BE2C (cell line): ENCODE measurements at regions not wholly inside any gene's neighbourhood (a gene's known extent, or its start where the extent isn't known, plus 50 kb on each side); places are given as distances from the start of the nearest gene placed in this dataset.

Experiments used
- DNase-seq: peaks from one replicate; pipeline ENCODE4 v3.0.0-alpha.2; 2020
- H3K27me3 ChIP-seq: fragments of 250-450 bp; sonication (Bioruptor Pico); 2 replicates; pipeline ENCODE4 v1.5.1; 2020; ENCODE audit warnings: mild to moderate bottlenecking
- H3K36me3 ChIP-seq: fragments of 250-450 bp; sonication (Bioruptor Pico); 2 replicates; pipeline ENCODE4 v1.5.1; 2020; ENCODE audit warnings: mild to moderate bottlenecking
- H3K4me1 ChIP-seq: fragments of 250-450 bp; sonication (Bioruptor Pico); 2 replicates; pipeline ENCODE4 v1.5.1; 2020
- H3K4me3 ChIP-seq: 2 replicates; pipeline ENCODE4 v1.5.1; 2011; ENCODE audit warnings: low read depth, low read length
- H3K9me3 ChIP-seq: fragments of 250-450 bp; sonication (Bioruptor Pico); 2 replicates; pipeline ENCODE4 v1.5.1; 2020
- CTCF ChIP-seq: IDR thresholded peaks from 2 replicates; pipeline ENCODE4 v1.5.1; 2012; ENCODE audit warnings: mild to moderate bottlenecking, low read depth, low read length

DNA sequence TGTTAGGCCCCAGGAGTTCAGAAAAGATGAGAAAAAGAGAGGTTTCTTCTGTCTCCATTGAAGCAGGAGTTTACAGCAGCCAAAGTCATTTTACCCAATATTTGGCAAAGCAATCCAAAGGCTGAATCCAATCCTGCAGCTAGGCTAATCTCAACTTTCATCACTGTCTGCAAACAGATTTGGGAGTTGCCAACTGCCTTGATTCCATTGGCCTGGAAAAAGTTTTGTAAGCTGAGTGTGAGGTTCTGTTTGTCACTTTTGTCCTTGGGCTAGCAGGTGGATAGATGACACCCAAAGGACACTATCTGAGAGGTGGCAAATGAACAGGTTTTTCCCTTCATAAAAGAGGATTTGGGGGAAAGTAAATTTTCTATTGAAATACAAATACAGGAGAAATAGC, 56.6 kb upstream of the SETBP1 start:
- Histone ChIP-seq H3K9me3 (no peaks in the 10 kb centered on the region), H3K27me3 (no peaks in the 10 kb centered on the region), H3K4me1 (no peaks in the 10 kb centered on the region), H3K4me3 (no peak overlapping the region), H3K36me3 (no peaks in the 10 kb centered on the region)
- TF ChIP-seq CTCF: no peak
- DNase-seq: no peak

GRCh38 chr18:44625386-44625785, 55.3 kb upstream of the SETBP1 start:
- no peak for DNase-seq
- Histone ChIP-seq H3K27me3 (no peaks in the 10 kb centered on the region), H3K9me3 (no peaks in the 10 kb centered on the region), H3K36me3 (no peaks in the 10 kb centered on the region), H3K4me3 (no peak overlapping the region), H3K4me1 (no peaks in the 10 kb centered on the region)
- TF ChIP-seq CTCF: no peak

DNA sequence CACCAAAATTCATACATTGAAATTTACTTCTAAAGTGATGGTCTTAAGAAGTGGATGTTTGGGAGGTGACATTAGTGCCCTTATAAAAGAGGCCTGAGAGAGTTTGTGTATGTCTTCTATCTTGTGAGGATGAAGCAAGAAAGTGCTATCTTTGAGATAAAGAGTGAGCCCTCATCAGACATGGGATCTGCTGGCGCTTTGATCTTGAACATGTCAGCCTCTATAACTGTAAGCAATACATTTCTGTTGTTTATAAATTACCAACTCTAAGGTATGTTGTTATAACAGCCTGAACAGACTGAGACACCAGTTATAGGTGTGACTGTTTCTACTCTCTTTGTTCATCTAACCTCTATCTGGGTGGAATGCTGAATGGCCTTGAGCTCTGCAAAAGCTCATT, 54.5 kb upstream of the SETBP1 start:
- no peak for DNase-seq
- TF ChIP-seq CTCF: no peak
- Histone ChIP-seq H3K4me1 (no peaks in the 10 kb centered on the region), H3K9me3 (no peaks in the 10 kb centered on the region), H3K36me3 (no peaks in the 10 kb centered on the region), H3K4me3 (no peak overlapping the region), H3K27me3 (no peaks in the 10 kb centered on the region)

DNA sequence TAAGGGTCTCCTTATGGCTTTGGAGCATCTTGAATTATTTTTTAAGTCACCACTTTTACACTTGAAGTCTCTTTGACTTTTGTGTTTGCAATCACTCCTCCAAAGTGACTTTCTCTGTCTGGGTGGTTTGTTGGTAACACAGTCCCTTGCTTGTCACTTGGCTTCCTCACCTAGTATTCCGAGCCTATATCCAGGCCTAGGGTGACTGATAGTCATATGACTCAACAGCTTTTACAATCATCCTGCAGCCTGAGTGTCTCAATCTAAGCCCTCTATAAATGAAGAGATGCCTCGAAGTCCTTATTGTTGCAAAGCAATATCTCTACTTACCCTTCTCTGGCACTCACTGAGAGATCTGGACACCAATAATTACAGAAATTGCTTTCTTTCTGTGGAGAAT, 53.9 kb upstream of the SETBP1 start:
- TF ChIP-seq CTCF: no peak
- Histone ChIP-seq H3K4me1 (no peaks in the 10 kb centered on the region), H3K4me3 (no peak overlapping the region), H3K27me3 (no peaks in the 10 kb centered on the region), H3K36me3 (no peaks in the 10 kb centered on the region), H3K9me3 (no peaks in the 10 kb centered on the region)
- no peak for DNase-seq

- no peak for DNase-seq
Observed at GRCh38 chr18:44627280-44627679, 53.4 kb upstream of the SETBP1 start.

DNA sequence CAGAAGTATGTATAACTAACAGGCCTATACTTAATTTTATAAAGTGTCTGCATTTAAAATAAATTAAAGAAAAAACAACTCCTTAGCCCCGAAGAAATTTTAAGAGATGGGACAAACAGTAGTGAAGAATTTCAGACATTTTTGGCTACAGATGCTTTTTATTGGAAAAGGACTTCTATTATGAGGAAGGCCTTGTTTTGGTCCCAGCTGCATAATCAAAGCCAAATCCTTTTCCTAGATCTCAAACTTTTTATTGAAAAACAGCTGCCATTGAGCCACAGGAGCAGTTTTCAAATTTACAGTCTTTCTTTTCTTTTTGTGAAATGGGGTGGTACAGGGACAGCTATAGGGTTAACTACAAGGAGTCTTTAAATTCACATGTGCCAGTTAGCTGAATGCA, 51.3 kb upstream of the SETBP1 start:
- DNase-seq: no peak
- Histone ChIP-seq H3K9me3 (no peaks in the 10 kb centered on the region), H3K4me1 (no peaks in the 10 kb centered on the region), H3K4me3 (no peak overlapping the region), H3K36me3 (no peaks in the 10 kb centered on the region), H3K27me3 (no peaks in the 10 kb centered on the region)
- TF ChIP-seq CTCF: no peak

More at GRCh38 chr18:44627280-44627679, 53.4 kb upstream of the SETBP1 start:
- H3K9me3 ChIP-seq: no peaks in the 10 kb centered on the region
- no peak overlapping the region for H3K4me3 ChIP-seq
- no peaks in the 10 kb centered on the region for H3K4me1 ChIP-seq
- no peak for TF ChIP-seq CTCF
- H3K36me3 ChIP-seq: no peaks in the 10 kb centered on the region
- no peaks in the 10 kb centered on the region for H3K27me3 ChIP-seq
